ENCODE measurements at regions not wholly inside any gene's neighbourhood (a gene's known extent, or its start where the extent isn't known, plus 50 kb on each side); places are given as distances from the start of the nearest gene placed in this dataset.

GRCh38 chr15:94606286-94606685 lies 374.9 kb downstream of the MCTP2 start:
- DNase-seq (ENCODE audit: low read depth): no peak

- DNase-seq (ENCODE audit: low read depth): no peak
Measured at GRCh38 chr15:94607176-94607654, 375.9 kb downstream of the MCTP2 start.

GRCh38 chr15:94610069-94610468 lies 378.7 kb downstream of the MCTP2 start:
- no peak for DNase-seq (ENCODE audit: low read depth)

GRCh38 chr15:94610485-94610884 lies 379.1 kb downstream of the MCTP2 start:
- DNase-seq (ENCODE audit: low read depth): no peak

- no peak for DNase-seq (ENCODE audit: low read depth)
Measured at GRCh38 chr15:94611656-94612055, 380.3 kb downstream of the MCTP2 start.

- no peak for DNase-seq (ENCODE audit: low read depth)
Measured at GRCh38 chr15:94615688-94616087, 384.3 kb downstream of the MCTP2 start.

- no peak for DNase-seq (ENCODE audit: low read depth)
Measured at GRCh38 chr15:94620632-94621031, 389.3 kb downstream of the MCTP2 start.

- no peak for DNase-seq (ENCODE audit: low read depth)
Measured at GRCh38 chr15:94621736-94622135, 390.4 kb downstream of the MCTP2 start.

- no peak for DNase-seq (ENCODE audit: low read depth)
Measured at GRCh38 chr15:94626949-94627348, 395.6 kb downstream of the MCTP2 start.

- no peak for DNase-seq (ENCODE audit: low read depth)
Measured at GRCh38 chr15:94631608-94632007, 400.2 kb downstream of the MCTP2 start.

GRCh38 chr15:94638183-94638582 lies 406.8 kb downstream of the MCTP2 start:
- no peak for DNase-seq (ENCODE audit: low read depth)

GRCh38 chr15:94639701-94640100 lies 408.3 kb downstream of the MCTP2 start:
- DNase-seq (ENCODE audit: low read depth): no peak

GRCh38 chr15:94644433-94644832 lies 413.1 kb downstream of the MCTP2 start:
- DNase-seq (ENCODE audit: low read depth): no peak

- DNase-seq (ENCODE audit: low read depth): no peak
Measured at GRCh38 chr15:94653071-94653470, 421.7 kb downstream of the MCTP2 start.

GRCh38 chr15:94655249-94655880 lies 424.0 kb downstream of the MCTP2 start:
- no peak for DNase-seq (ENCODE audit: low read depth)

GRCh38 chr15:94665676-94666441 lies 434.5 kb downstream of the MCTP2 start:
- no peak for DNase-seq (ENCODE audit: low read depth)

- no peak for DNase-seq (ENCODE audit: low read depth)
Measured at GRCh38 chr15:94666553-94666952, 435.2 kb downstream of the MCTP2 start.

- DNase-seq (ENCODE audit: low read depth): no peak
Measured at GRCh38 chr15:94667109-94667508, 435.7 kb downstream of the MCTP2 start.

GRCh38 chr15:94670438-94671034 lies 439.2 kb downstream of the MCTP2 start:
- no peak for DNase-seq (ENCODE audit: low read depth)

GRCh38 chr15:94671858-94672532 lies 440.6 kb downstream of the MCTP2 start:
- no peak for DNase-seq (ENCODE audit: low read depth)

- no peak for DNase-seq (ENCODE audit: low read depth)
Measured at GRCh38 chr15:94673801-94674200, 442.4 kb downstream of the MCTP2 start.

- no peak for DNase-seq (ENCODE audit: low read depth)
Measured at GRCh38 chr15:94674296-94674695, 442.9 kb downstream of the MCTP2 start.

All from T follicular helper cell (primary cell).